Esophagus muscularis mucosa (tissue), 3 donors: ENCODE measurements at regions not wholly inside any gene's neighbourhood (a gene's known extent, or its start where the extent isn't known, plus 50 kb on each side); places are given as distances from the start of the nearest gene placed in this dataset.

Experiments
- EP300 ChIP-seq: sonication (generic); formaldehyde crosslinking; IDR thresholded peaks from one replicate; pipeline ENCODE4 v1.6.1; 2017; ENCODE audit warnings: antibody characterized with exemption
- TF ChIP-seq, protein P1 (sequence below), 3 experiments: fragments of 200-600 bp in 2 of 3; fragments of 450-650 bp in 1 of 3; sonication (generic) in 2 of 3; IDR thresholded peaks; one replicate each; pipeline ENCODE4 v1.5.1; 2017 to 2019; ENCODE audit warnings: antibody characterized with exemption in 3 of 3, mild to moderate bottlenecking in 2 of 3, moderate library complexity in 1 of 3

DNA sequence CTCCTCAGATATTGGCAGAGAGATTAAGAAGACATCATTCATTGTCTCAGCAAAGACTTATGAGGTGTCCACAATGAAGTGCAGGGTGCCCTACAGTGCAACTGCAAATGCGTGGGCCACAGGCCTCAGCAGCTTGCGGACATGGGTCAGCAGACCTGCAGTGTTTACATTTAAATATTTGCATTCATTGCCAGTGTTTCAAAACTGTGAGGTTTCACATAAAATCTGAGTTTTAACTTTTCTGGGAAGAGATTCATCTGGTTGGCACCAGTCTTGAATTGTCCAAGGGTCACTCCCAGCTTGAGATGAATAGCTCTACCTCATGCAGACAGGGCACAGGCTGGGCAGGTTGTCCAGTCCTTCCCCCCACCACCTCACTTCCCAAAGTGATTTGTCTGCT lies 286.8 kb upstream of the DUSP10 start:
- no peak for TF ChIP-seq EP300
- TF ChIP-seq, protein P1, sequence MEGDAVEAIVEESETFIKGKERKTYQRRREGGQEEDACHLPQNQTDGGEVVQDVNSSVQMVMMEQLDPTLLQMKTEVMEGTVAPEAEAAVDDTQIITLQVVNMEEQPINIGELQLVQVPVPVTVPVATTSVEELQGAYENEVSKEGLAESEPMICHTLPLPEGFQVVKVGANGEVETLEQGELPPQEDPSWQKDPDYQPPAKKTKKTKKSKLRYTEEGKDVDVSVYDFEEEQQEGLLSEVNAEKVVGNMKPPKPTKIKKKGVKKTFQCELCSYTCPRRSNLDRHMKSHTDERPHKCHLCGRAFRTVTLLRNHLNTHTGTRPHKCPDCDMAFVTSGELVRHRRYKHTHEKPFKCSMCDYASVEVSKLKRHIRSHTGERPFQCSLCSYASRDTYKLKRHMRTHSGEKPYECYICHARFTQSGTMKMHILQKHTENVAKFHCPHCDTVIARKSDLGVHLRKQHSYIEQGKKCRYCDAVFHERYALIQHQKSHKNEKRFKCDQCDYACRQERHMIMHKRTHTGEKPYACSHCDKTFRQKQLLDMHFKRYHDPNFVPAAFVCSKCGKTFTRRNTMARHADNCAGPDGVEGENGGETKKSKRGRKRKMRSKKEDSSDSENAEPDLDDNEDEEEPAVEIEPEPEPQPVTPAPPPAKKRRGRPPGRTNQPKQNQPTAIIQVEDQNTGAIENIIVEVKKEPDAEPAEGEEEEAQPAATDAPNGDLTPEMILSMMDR (IDR thresholded peaks at IDR 0.05): no peak
